ENCODE measurements at regions not wholly inside any gene's neighbourhood (a gene's known extent, or its start where the extent isn't known, plus 50 kb on each side); places are given as distances from the start of the nearest gene placed in this dataset.

DNA sequence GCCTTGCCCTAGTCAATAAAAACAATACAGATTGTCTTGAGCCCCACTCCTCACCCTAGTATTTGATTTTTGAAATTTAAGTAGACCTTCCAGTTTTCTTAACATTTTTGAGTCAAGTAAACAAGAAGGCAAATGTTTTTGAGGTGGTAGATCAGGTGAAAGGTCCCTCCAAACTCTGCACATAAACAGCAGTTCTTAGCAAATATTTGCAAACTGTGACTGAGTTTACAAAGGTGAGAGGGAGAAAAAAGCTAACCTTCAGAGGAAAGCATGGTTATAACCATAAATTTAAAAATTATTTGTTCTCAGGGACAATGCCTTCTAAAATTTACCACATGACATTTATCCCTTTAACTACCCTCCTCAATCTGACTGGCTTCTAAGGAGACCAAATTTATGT is 84.6 kb upstream of the PCDH17 start:
- no peaks in the 10 kb centered on the region for H3K4me1 ChIP-seq (ENCODE audit: control insufficient read depth, insufficient read depth, low read length)
- H3K9me3 ChIP-seq (ENCODE audit: control insufficient read depth, insufficient read depth, low read depth, low read length): no peaks in the 10 kb centered on the region
- POLR2A ChIA-PET: no interaction called here
- no peak overlapping the region for H3K27ac ChIP-seq (ENCODE audit: extremely low read depth, low read depth, low read length)
- H3K36me3 ChIP-seq (ENCODE audit: control insufficient read depth in 2 of 2, insufficient read depth in 1 of 2, low read length in 2 of 2): no peaks in the 10 kb centered on the region
- CTCF ChIA-PET: no interaction called here
- H3K4me3 ChIP-seq (ENCODE audit: low read depth, low read length): no peak overlapping the region
- TF ChIP-seq KLF8 (tag by site-specific recombination; IDR thresholded peaks at IDR 0.05): no peak
- no peak for TF ChIP-seq ZNF791 (tag by site-specific recombination; IDR thresholded peaks at IDR 0.05)
- TF ChIP-seq ZNF112 (tag by site-specific recombination; IDR thresholded peaks at IDR 0.05): no peak
- TF ChIP-seq ZNF473 (tag by site-specific recombination; IDR thresholded peaks at IDR 0.05): no peak
- TF ChIP-seq, protein P1, sequence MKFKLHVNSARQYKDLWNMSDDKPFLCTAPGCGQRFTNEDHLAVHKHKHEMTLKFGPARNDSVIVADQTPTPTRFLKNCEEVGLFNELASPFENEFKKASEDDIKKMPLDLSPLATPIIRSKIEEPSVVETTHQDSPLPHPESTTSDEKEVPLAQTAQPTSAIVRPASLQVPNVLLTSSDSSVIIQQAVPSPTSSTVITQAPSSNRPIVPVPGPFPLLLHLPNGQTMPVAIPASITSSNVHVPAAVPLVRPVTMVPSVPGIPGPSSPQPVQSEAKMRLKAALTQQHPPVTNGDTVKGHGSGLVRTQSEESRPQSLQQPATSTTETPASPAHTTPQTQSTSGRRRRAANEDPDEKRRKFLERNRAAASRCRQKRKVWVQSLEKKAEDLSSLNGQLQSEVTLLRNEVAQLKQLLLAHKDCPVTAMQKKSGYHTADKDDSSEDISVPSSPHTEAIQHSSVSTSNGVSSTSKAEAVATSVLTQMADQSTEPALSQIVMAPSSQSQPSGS (tag by site-specific recombination; IDR thresholded peaks at IDR 0.05; ENCODE audit: low read depth): no peak
- TF ChIP-seq MZF1 (tag by site-specific recombination; IDR thresholded peaks at IDR 0.05; ENCODE audit: borderline replicate concordance): no peak
- TF ChIP-seq ZSCAN23 (tag by site-specific recombination; IDR thresholded peaks at IDR 0.05): no peak
- TF ChIP-seq SP2 (tag by site-specific recombination; IDR thresholded peaks at IDR 0.05): no peak
- no peak for TF ChIP-seq TCF7L2 (IDR thresholded peaks at IDR 0.05; ENCODE audit: borderline replicate concordance, low read depth, low read length)
- no peak for TF ChIP-seq ZNF221 (tag by site-specific recombination; IDR thresholded peaks at IDR 0.05; ENCODE audit: borderline replicate concordance)
- no peak for TF ChIP-seq ZBTB7A (tag by site-specific recombination; IDR thresholded peaks at IDR 0.05; ENCODE audit: low read depth)
- TF ChIP-seq GLI4 (tag by site-specific recombination; IDR thresholded peaks at IDR 0.05): no peak
- TF ChIP-seq, protein P2, sequence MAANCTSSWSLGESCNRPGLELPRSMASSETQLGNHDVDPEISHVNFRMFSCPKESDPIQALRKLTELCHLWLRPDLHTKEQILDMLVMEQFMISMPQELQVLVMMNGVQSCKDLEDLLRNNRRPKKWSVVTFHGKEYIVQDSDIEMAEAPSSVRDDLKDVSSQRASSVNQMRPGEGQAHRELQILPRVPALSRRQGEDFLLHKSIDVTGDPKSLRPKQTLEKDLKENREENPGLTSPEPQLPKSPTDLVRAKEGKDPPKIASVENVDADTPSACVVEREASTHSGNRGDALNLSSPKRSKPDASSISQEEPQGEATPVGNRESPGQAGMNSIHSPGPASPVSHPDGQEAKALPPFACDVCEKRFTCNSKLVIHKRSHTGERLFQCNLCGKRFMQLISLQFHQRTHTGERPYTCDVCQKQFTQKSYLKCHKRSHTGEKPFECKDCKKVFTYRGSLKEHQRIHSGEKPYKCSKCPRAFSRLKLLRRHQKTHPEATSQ (tag by site-specific recombination; IDR thresholded peaks at IDR 0.05): no peak
- TF ChIP-seq SALL2 (tag by site-specific recombination; IDR thresholded peaks at IDR 0.05; ENCODE audit: borderline replicate concordance): no peak
- TF ChIP-seq KLF16 (tag by site-specific recombination; IDR thresholded peaks at IDR 0.05): no peak
- no peak for TF ChIP-seq ZNF776 (tag by site-specific recombination; IDR thresholded peaks at IDR 0.05; ENCODE audit: borderline replicate concordance)

DNA sequence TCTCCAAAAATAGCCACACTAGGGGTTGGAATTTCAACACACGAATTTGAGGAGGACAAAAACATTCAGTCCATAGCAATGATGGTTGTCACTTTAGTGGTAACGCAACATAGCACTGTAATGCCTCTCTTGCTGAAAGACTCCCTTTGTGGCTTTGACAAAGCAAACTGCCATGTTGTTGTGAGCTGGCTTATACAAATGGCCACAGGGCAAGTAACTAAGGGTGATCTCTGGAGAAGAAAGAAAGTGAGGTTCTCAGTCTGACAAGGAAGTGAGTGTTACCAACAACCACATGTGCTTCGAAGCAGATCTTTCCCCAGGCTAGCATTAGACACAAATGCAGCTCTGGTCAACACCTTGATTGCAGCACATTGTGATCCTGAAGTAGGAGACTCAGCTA is 79.1 kb upstream of the PCDH17 start:
- no peaks in the 10 kb centered on the region for H3K9me3 ChIP-seq (ENCODE audit: control insufficient read depth, insufficient read depth, low read depth, low read length)
- no peak overlapping the region for H3K4me3 ChIP-seq (ENCODE audit: low read depth, low read length)
- no peaks in the 10 kb centered on the region for H3K36me3 ChIP-seq (ENCODE audit: control insufficient read depth in 2 of 2, insufficient read depth in 1 of 2, low read length in 2 of 2)
- no peaks in the 10 kb centered on the region for H3K4me1 ChIP-seq (ENCODE audit: control insufficient read depth, insufficient read depth, low read length)
- TF ChIP-seq, protein P1 (tag by site-specific recombination; IDR thresholded peaks at IDR 0.05; ENCODE audit: low read depth): no peak
- TF ChIP-seq ZNF629 (tag by site-specific recombination; IDR thresholded peaks at IDR 0.05): no peak
- TF ChIP-seq, protein P3, sequence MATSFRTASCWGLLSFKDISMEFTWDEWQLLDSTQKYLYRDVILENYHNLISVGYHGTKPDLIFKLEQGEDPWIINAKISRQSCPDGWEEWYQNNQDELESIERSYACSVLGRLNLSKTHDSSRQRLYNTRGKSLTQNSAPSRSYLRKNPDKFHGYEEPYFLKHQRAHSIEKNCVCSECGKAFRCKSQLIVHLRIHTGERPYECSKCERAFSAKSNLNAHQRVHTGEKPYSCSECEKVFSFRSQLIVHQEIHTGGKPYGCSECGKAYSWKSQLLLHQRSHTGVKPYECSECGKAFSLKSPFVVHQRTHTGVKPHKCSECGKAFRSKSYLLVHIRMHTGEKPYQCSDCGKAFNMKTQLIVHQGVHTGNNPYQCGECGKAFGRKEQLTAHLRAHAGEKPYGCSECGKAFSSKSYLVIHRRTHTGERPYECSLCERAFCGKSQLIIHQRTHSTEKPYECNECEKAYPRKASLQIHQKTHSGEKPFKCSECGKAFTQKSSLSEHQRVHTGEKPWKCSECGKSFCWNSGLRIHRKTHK (tag by site-specific recombination; IDR thresholded peaks at IDR 0.05): no peak
- TF ChIP-seq ZNF677 (tag by site-specific recombination; IDR thresholded peaks at IDR 0.05): no peak
- no peak for TF ChIP-seq ZNF830 (tag by site-specific recombination; IDR thresholded peaks at IDR 0.05; ENCODE audit: low read depth)
- no peak for TF ChIP-seq ZNF175 (tag by site-specific recombination; IDR thresholded peaks at IDR 0.05)
- no peak for TF ChIP-seq KLF10 (tag by site-specific recombination; IDR thresholded peaks at IDR 0.05)
- TF ChIP-seq SETDB1 (IDR thresholded peaks at IDR 0.05; ENCODE audit: insufficient read length, low read length): no peak
- TF ChIP-seq ZNF626 (tag by site-specific recombination; IDR thresholded peaks at IDR 0.05): no peak
- TF ChIP-seq ZNF473 (tag by site-specific recombination; IDR thresholded peaks at IDR 0.05): no peak
- TF ChIP-seq ZNF394 (tag by site-specific recombination; IDR thresholded peaks at IDR 0.05; ENCODE audit: borderline replicate concordance): no peak
- TF ChIP-seq, protein P4, sequence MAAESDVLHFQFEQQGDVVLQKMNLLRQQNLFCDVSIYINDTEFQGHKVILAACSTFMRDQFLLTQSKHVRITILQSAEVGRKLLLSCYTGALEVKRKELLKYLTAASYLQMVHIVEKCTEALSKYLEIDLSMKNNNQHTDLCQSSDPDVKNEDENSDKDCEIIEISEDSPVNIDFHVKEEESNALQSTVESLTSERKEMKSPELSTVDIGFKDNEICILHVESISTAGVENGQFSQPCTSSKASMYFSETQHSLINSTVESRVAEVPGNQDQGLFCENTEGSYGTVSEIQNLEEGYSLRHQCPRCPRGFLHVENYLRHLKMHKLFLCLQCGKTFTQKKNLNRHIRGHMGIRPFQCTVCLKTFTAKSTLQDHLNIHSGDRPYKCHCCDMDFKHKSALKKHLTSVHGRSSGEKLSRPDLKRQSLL (tag by site-specific recombination; IDR thresholded peaks at IDR 0.05): no peak
- TF ChIP-seq ZNF707 (tag by site-specific recombination; IDR thresholded peaks at IDR 0.05): no peak
- no peak overlapping the region for H3K27ac ChIP-seq (ENCODE audit: extremely low read depth, low read depth, low read length)
- ChIA-PET POLR2A (no interaction called here), CTCF (interaction anchor here (0.7 kb wide), 1 partner anchor 835 kb away, joined by 3 read pairs; no protein-coding TSS in a partner anchor)

All from HEK293 (cell line).